ENCODE measurements at regions not wholly inside any gene's neighbourhood (a gene's known extent, or its start where the extent isn't known, plus 50 kb on each side); places are given as distances from the start of the nearest gene placed in this dataset.
"Not testable (repeated sequence)": the region's sequence is repeated elsewhere in the genome, so short reads cannot be mapped to it uniquely, and the experiment has no call there.

DNA sequence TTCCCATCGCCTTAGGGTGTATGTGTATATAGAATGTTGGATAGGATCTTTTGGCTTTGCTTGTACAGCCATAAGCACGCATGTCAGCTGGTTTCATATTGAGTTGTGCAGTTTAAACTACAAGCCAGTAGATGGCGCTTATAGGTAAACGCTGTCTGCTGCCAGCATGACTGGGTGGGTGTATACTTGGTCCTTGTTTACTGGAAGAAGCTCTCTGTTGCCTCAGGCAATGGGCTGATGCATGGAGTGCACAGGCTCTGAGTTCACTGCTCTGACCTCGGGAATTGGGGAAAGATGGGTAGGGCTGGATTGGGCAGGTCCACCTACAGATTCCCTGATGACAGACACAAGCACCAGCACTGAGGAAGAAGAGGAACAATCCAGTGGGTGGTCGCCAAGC is 831.5 kb downstream of the STIM2 start:
- no peak for TF ChIP-seq SUZ12 (IDR thresholded peaks at IDR 0.05; ENCODE audit: extremely low read depth, insufficient read depth, insufficient read length)
- no peak for TF ChIP-seq ZNF274 (IDR thresholded peaks at IDR 0.05; ENCODE audit: low read depth, low read length)
- Histone ChIP-seq H3K9ac (ENCODE audit: insufficient read length, low read depth) (no peak overlapping the region), H3K4me1 (ENCODE audit: insufficient read depth, insufficient read length) (no peaks in the 10 kb centered on the region), H3K36me3 (ENCODE audit: insufficient read depth, insufficient read length, low read length) (no peaks in the 10 kb centered on the region), H3K27me3 (ENCODE audit: insufficient read depth, insufficient read length) (no peaks in the 10 kb centered on the region), H3K9me3 (ENCODE audit: insufficient read depth, low read length) (no peaks in the 10 kb centered on the region), H3K4me3 (ENCODE audit: insufficient read length, low read depth) (no peak overlapping the region)
- DNase-seq (ENCODE audit: low read depth, low spot score), result peak; percentile 40

DNA sequence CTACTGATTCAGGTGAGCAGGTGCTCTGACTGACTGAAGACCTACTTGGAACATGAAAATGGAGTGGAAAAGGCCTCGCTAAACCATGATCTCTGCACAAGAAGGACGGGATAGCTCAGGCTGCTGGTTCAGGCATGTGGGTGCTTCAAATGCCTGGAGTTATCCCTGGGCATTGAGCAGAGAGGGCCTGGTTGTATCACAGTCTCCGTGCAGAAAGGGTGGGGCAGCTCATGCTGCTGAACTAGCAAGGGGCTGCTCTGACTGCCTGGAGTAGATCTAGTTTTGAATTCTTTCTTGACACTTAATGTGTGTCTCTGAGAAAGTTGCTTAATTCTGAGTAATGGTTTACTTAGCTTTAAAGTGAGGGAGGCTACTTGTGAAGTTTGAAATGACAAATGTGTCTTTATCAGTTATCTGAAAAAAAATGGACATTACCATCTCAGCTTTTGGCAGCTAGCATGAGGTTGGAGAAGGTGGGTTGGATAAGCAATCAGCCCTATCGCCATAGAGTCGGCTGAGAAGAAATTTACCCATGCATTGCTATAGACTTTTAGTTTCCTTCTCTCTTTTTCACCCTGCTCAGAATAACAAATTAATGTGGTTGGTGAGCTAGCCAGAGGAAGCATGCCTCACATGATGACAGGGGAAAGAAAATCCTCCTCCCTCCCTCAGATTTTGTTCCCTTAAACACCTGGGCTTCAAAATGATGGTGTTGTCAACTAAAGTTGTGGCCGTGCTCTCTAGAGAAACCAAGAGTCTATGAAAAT is 832.4 kb downstream of the STIM2 start:
- Histone ChIP-seq H3K4me3 (ENCODE audit: insufficient read length, low read depth) (no peak overlapping the region), H3K9ac (ENCODE audit: insufficient read length, low read depth) (no peak overlapping the region), H3K36me3 (ENCODE audit: insufficient read depth, insufficient read length, low read length) (no peaks in the 10 kb centered on the region), H3K27me3 (ENCODE audit: insufficient read depth, insufficient read length) (no peaks in the 10 kb centered on the region), H3K9me3 (ENCODE audit: insufficient read depth, low read length) (no peaks in the 10 kb centered on the region), H3K4me1 (ENCODE audit: insufficient read depth, insufficient read length) (no peaks in the 10 kb centered on the region)
- DNase-seq (ENCODE audit: low read depth, low spot score), result no peak
- TF ChIP-seq SUZ12 (IDR thresholded peaks at IDR 0.05; ENCODE audit: extremely low read depth, insufficient read depth, insufficient read length) (no peak), YY1 (IDR thresholded peaks at IDR 0.05; ENCODE audit: insufficient read depth, insufficient read length) (no peak)

DNA sequence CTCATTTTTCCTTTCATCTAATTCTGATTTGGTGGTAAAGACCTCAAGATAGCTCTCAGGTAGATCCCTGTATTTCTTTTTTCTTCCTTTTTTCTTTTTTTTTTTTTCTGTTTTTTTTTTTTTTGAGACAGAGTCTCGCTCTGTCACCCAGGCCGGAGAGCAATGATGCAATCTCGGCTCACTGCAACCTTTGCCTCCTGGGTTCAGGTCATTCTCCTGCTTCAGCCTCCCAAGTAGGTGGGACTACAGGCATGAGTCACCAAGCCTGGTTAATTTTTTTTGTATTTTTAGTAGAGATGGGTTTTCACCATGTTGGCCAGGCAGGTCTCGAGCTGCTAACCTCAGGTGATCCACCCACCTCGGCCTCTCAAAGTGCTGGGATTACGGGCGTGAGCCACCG is 835.6 kb downstream of the STIM2 start:
- not testable (repeated sequence) for H3K36me3 ChIP-seq (ENCODE audit: insufficient read depth, insufficient read length, low read length); H3K27me3 ChIP-seq (ENCODE audit: insufficient read depth, insufficient read length); H3K4me3 ChIP-seq (ENCODE audit: insufficient read length, low read depth); H3K9ac ChIP-seq (ENCODE audit: insufficient read length, low read depth); DNase-seq (ENCODE audit: low read depth, low spot score); H3K9me3 ChIP-seq (ENCODE audit: insufficient read depth, low read length); H3K4me1 ChIP-seq (ENCODE audit: insufficient read depth, insufficient read length)

DNA sequence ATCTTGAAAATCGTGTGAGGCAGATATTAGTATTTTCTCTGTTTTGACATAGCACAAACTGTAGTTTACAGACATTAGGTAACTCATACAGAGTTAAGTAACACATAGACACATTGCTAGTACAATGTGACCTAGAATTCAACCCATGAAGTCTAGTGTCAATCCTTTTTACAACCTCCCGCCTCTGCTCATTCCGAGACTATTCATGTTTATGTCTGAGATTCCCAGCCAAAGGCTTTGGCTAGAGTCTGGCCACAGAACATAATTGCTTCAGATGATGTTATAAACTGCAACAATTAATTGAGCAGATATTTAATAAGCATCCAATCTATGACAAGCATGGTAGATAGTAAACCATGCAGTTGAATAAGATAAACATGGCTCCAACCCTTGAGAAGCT is 841.0 kb downstream of the STIM2 start:
- no peak overlapping the region for H3K4me3 ChIP-seq (ENCODE audit: insufficient read length, low read depth)
- no peak for TF ChIP-seq YY1 (IDR thresholded peaks at IDR 0.05; ENCODE audit: insufficient read depth, insufficient read length)
- no peak overlapping the region for H3K9ac ChIP-seq (ENCODE audit: insufficient read length, low read depth)
- no peaks in the 10 kb centered on the region for H3K27me3 ChIP-seq (ENCODE audit: insufficient read depth, insufficient read length)
- H3K4me1 ChIP-seq (ENCODE audit: insufficient read depth, insufficient read length), result no peaks in the 10 kb centered on the region
- DNase-seq (ENCODE audit: low read depth, low spot score), result no peak
- H3K36me3 ChIP-seq (ENCODE audit: insufficient read depth, insufficient read length, low read length), result no peaks in the 10 kb centered on the region
- H3K9me3 ChIP-seq (ENCODE audit: insufficient read depth, low read length), result no peaks in the 10 kb centered on the region

DNA sequence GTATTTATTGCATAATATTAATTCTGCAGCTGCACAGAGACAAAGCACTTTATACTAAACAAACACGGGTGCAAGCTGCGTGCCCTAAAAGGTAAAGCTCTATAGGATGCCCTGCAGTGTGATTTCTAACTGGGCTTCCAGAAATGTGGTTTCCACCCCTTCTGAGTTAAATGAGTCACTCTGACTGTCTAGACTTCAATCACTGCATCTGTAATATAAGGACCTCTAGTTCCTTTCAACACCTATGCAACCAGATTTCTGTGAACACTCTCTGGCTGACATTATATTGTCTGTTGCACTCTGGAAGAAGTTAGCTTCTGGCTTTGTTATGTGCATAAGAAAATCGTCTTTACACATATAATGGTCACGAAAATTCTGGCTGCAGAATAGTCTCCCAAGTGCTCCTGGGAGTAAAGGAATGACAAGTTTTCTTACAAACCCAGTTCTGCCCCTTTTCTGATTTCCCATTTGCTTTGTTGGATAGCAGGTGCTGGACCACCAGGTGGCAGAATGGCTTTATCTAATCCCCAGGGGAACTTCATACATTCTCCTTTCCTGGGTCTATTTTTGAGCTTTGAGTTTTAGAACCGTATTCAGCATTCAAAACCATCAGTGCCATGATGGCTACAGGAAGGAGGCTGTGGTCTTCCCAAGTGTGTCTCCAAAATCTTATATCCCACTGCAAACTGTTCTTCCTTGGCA is 842.2 kb downstream of the STIM2 start:
- H3K9ac ChIP-seq (ENCODE audit: insufficient read length, low read depth), result no peak overlapping the region
- peak; percentile 18 for DNase-seq (ENCODE audit: low read depth, low spot score)
- no peaks in the 10 kb centered on the region for H3K4me1 ChIP-seq (ENCODE audit: insufficient read depth, insufficient read length)
- TF ChIP-seq ZNF274 (IDR thresholded peaks at IDR 0.05; ENCODE audit: low read depth, low read length) (no peak), YY1 (IDR thresholded peaks at IDR 0.05; ENCODE audit: insufficient read depth, insufficient read length) (no peak), SUZ12 (IDR thresholded peaks at IDR 0.05; ENCODE audit: extremely low read depth, insufficient read depth, insufficient read length) (no peak)
- no peaks in the 10 kb centered on the region for H3K27me3 ChIP-seq (ENCODE audit: insufficient read depth, insufficient read length)
- no peak overlapping the region for H3K4me3 ChIP-seq (ENCODE audit: insufficient read length, low read depth)
- no peaks in the 10 kb centered on the region for H3K36me3 ChIP-seq (ENCODE audit: insufficient read depth, insufficient read length, low read length)
- no peaks in the 10 kb centered on the region for H3K9me3 ChIP-seq (ENCODE audit: insufficient read depth, low read length)

DNA sequence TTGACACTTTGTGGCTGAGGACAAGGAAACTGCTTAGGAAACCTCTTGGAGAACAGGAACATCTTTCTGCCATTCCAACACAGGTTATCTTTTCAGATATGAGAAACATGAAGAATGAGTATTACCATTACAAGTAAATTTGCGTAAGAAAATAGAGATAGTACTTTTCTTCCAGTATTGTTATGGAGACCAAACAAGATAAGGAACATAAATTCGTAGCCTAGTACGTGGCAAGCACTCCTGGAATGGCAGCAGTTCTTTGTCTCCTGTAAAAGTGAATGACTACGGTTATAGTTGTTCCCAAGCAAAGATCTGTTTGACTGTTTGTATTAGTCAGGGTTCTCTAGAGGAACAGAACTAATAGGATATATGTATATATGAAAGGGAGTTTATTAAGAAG is 843.1 kb downstream of the STIM2 start:
- no peak overlapping the region for H3K9ac ChIP-seq (ENCODE audit: insufficient read length, low read depth)
- H3K27me3 ChIP-seq (ENCODE audit: insufficient read depth, insufficient read length), result no peaks in the 10 kb centered on the region
- H3K4me1 ChIP-seq (ENCODE audit: insufficient read depth, insufficient read length), result no peaks in the 10 kb centered on the region
- H3K9me3 ChIP-seq (ENCODE audit: insufficient read depth, low read length), result no peaks in the 10 kb centered on the region
- no peak overlapping the region for H3K4me3 ChIP-seq (ENCODE audit: insufficient read length, low read depth)
- H3K36me3 ChIP-seq (ENCODE audit: insufficient read depth, insufficient read length, low read length), result no peaks in the 10 kb centered on the region
- DNase-seq (ENCODE audit: low read depth, low spot score), result no peak
- no peak for TF ChIP-seq ZNF274 (IDR thresholded peaks at IDR 0.05; ENCODE audit: low read depth, low read length)
- TF ChIP-seq YY1 (IDR thresholded peaks at IDR 0.05; ENCODE audit: insufficient read depth, insufficient read length), result no peak
- no peak for TF ChIP-seq SUZ12 (IDR thresholded peaks at IDR 0.05; ENCODE audit: extremely low read depth, insufficient read depth, insufficient read length)

DNA sequence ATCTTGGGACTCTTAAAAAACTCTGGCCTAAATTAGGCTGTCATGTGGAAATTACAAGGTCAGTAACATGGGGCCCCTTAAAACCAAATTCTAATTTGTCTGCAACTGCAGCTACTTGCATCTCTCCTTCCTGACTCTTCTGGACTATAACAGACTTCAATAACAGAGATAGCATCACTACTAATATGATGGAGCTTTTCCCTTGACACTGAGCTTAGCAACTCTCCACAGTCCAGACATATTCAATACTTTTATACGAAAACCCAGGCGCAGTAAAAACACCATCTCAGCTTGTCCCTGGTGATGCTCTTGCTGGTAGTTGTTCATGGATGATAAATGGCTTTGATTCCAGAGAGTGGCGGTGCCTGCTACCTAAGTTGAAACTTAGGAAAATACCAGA is 850.4 kb downstream of the STIM2 start:
- H3K9ac ChIP-seq (ENCODE audit: insufficient read length, low read depth), result no peak overlapping the region
- TF ChIP-seq SUZ12 (IDR thresholded peaks at IDR 0.05; ENCODE audit: extremely low read depth, insufficient read depth, insufficient read length), result no peak
- no peak for TF ChIP-seq YY1 (IDR thresholded peaks at IDR 0.05; ENCODE audit: insufficient read depth, insufficient read length)
- no peak for TF ChIP-seq ZNF274 (IDR thresholded peaks at IDR 0.05; ENCODE audit: low read depth, low read length)
- no peaks in the 10 kb centered on the region for H3K36me3 ChIP-seq (ENCODE audit: insufficient read depth, insufficient read length, low read length)
- DNase-seq (ENCODE audit: low read depth, low spot score), result no peak
- H3K4me3 ChIP-seq (ENCODE audit: insufficient read length, low read depth), result no peak overlapping the region
- H3K27me3 ChIP-seq (ENCODE audit: insufficient read depth, insufficient read length), result no peaks in the 10 kb centered on the region
- no peaks in the 10 kb centered on the region for H3K4me1 ChIP-seq (ENCODE audit: insufficient read depth, insufficient read length)
- no peaks in the 10 kb centered on the region for H3K9me3 ChIP-seq (ENCODE audit: insufficient read depth, low read length)

All from NT2/D1 (cell line).